GM12878 (cell line): ENCODE measurements at regions not wholly inside any gene's neighbourhood (a gene's known extent, or its start where the extent isn't known, plus 50 kb on each side); places are given as distances from the start of the nearest gene placed in this dataset.
"Not testable (repeated sequence)": the region's sequence is repeated elsewhere in the genome, so short reads cannot be mapped to it uniquely, and the experiment has no call there.

Experiments
- ATAC-seq: fragments of 200-7000 bp; cut with Tn5 transposase; 3 replicates; pipeline ENCODE4 v1.9.1; 2020; ENCODE audit warnings: mild to moderate bottlenecking, moderate library complexity
- BruUV-seq: library from RNA; stranded (reverse); fragments of 400-500 nt; replicated peaks from 2 replicates; lab custom pipeline; 2021; lab: Mats Ljungman, UMichigan
- CTCF ChIA-PET: fragments of 300-600 bp; sonication (Branson Sonifier 250); formaldehyde crosslinking; extraction: SDS; loops from one replicate; lab custom pipeline; 2021; ENCODE audit warnings: inconsistent platforms; lab: Yijun Ruan, JAX
- POLR2A ChIA-PET: fragments of 350-600 bp; formaldehyde crosslinking; extraction: SDS; loops from one replicate; lab custom pipeline; 2021; ENCODE audit warnings: inconsistent platforms; lab: Charles Lee
- RAD21 ChIA-PET: fragments of 300-600 bp; sonication (Branson Sonifier 250); formaldehyde crosslinking; loops from one replicate; lab custom pipeline; 2023; ENCODE audit warnings: antibody characterized with exemption; ENCODE audit not compliant: unreplicated experiment; lab: Charles Lee
- SMC1A ChIA-PET: fragments of 300-600 bp; sonication (Branson Sonifier 250); formaldehyde crosslinking; loops from one replicate; lab custom pipeline; 2023; ENCODE audit not compliant: unreplicated experiment, uncharacterized antibody; lab: Charles Lee
- DNase-seq: peaks from one replicate; pipeline ENCODE4 v3.0.0-alpha.2; 2011; ENCODE audit warnings: low read depth, low spot score
- FAIRE-seq: peaks from 3 replicates; lab custom pipeline; 2011; peaks lifted over from hg19 to GRCh38; lab: Jason Lieb, UNC
- H2AFZ ChIP-seq: 2 replicates; pipeline ENCODE4 v1.6.0; 2011; ENCODE audit warnings: low read depth, low read length, control low read depth; ENCODE audit not compliant: control insufficient read depth
- H3K27ac ChIP-seq: 2 replicates; pipeline ENCODE4 v1.5.1; 2011; ENCODE audit warnings: control low read depth; ENCODE audit not compliant: control insufficient read depth, insufficient read depth
- H3K27me3 ChIP-seq, 2 experiments: replicated peaks in 1 of 2; 2 replicates each; pipeline versions ENCODE4 v1.6.0 to v1.6.1; 2011; ENCODE audit warnings: low read length in 1 of 2; ENCODE audit not compliant: control insufficient read depth in 2 of 2, insufficient read depth in 2 of 2
- H3K36me3 ChIP-seq, 2 experiments: 2 replicates each; pipeline ENCODE4 v1.5.1; 2011; ENCODE audit warnings: low read length in 1 of 2; ENCODE audit not compliant: control insufficient read depth in 2 of 2, insufficient read depth in 2 of 2
- H3K4me1 ChIP-seq: 2 replicates; pipeline ENCODE4 v1.6.1; 2011; ENCODE audit warnings: mild to moderate bottlenecking, low read length, moderate library complexity, mixed read lengths; ENCODE audit not compliant: control insufficient read depth, insufficient read depth
- H3K4me2 ChIP-seq: 2 replicates; pipeline ENCODE4 v1.6.0; 2011; ENCODE audit warnings: control low read depth; ENCODE audit not compliant: control insufficient read depth, insufficient read depth
- H3K4me3 ChIP-seq: fragments of 200-600 bp; sonication (generic); 2 replicates; pipeline ENCODE4 v1.5.1; 2016
- H3K79me2 ChIP-seq: 2 replicates; pipeline ENCODE4 v1.6.0; 2011; ENCODE audit warnings: low read length; ENCODE audit not compliant: control insufficient read depth, insufficient read depth
- H3K9ac ChIP-seq: 2 replicates; pipeline ENCODE4 v1.8.0; 2011; ENCODE audit warnings: low read length, control low read depth, mixed read lengths; ENCODE audit not compliant: control insufficient read depth, insufficient read depth
- H3K9me3 ChIP-seq: replicated peaks from 3 replicates; pipeline ENCODE4 v1.5.1; 2011; ENCODE audit warnings: mild to moderate bottlenecking, low read length; ENCODE audit not compliant: control insufficient read depth, insufficient read depth
- H4K20me1 ChIP-seq: 2 replicates; pipeline ENCODE4 v1.6.0; 2011; ENCODE audit not compliant: control insufficient read depth, insufficient read depth
- ETV6 ChIP-seq, 2 experiments: fragments of 450-650 bp in 1 of 2; IDR thresholded peaks in 1 of 2; conservative IDR thresholded peaks in 1 of 2; 2 replicates each; pipeline ENCODE4 v1.6.1; 2014; ENCODE audit warnings: antibody characterized with exemption in 1 of 2, borderline replicate concordance in 1 of 2, low read depth in 1 of 2, mild to moderate bottlenecking in 1 of 2, moderate library complexity in 1 of 2
- KLF5 ChIP-seq: fragments of 450-650 bp; IDR thresholded peaks from 2 replicates; pipeline ENCODE4 v1.6.1; 2014; ENCODE audit warnings: mild to moderate bottlenecking; ENCODE audit not compliant: partially characterized antibody
- MTA3 ChIP-seq: IDR thresholded peaks from 2 replicates; pipeline ENCODE4 v1.6.1; 2012; ENCODE audit warnings: low read length, inconsistent platforms, borderline replicate concordance
- STAT3 ChIP-seq: IDR thresholded peaks from 2 replicates; pipeline ENCODE4 v1.6.1; 2011; ENCODE audit warnings: low read depth, low read length, improper control_type of control experiment
- WGBS: methylation state at CpG from one replicate; pipeline ENCODE4 v1.1.6; 2016; ENCODE audit warnings: low lambda C conversion rate; ENCODE audit not compliant: insufficient replicate concordance, insufficient coverage; ENCODE audit errors: missing lambda C conversion rate; 5-methylcytosine and 5-hydroxymethylcytosine counted together
- in situ Hi-C: fragments of 300-500 bp; cut with MboI; formaldehyde crosslinking; loops from 9 replicates; pipeline ENCODE4 v1.14.3; 2018; ENCODE audit warnings: mixed read lengths
- intact Hi-C: fragments of 100-400 bp; cut with micrococcal nuclease; formaldehyde crosslinking; loops from one replicate; pipeline ENCODE4 v1.14.2; 2022; ENCODE audit not compliant: unreplicated experiment
- TF ChIP-seq, protein P1 (sequence below): fragments of 450-650 bp; IDR thresholded peaks from 2 replicates; pipeline ENCODE4 v1.6.1; 2018; ENCODE audit warnings: mild to moderate bottlenecking, low read depth, moderate library complexity; ENCODE audit not compliant: partially characterized antibody
- TF ChIP-seq, protein P2 (sequence below): IDR thresholded peaks from 2 replicates; pipeline ENCODE4 v1.6.1; 2011; ENCODE audit warnings: borderline replicate concordance, low read depth, mild to moderate bottlenecking, moderate library complexity, low read length; ENCODE audit not compliant: insufficient read depth, poor library complexity, severe bottlenecking

DNA sequence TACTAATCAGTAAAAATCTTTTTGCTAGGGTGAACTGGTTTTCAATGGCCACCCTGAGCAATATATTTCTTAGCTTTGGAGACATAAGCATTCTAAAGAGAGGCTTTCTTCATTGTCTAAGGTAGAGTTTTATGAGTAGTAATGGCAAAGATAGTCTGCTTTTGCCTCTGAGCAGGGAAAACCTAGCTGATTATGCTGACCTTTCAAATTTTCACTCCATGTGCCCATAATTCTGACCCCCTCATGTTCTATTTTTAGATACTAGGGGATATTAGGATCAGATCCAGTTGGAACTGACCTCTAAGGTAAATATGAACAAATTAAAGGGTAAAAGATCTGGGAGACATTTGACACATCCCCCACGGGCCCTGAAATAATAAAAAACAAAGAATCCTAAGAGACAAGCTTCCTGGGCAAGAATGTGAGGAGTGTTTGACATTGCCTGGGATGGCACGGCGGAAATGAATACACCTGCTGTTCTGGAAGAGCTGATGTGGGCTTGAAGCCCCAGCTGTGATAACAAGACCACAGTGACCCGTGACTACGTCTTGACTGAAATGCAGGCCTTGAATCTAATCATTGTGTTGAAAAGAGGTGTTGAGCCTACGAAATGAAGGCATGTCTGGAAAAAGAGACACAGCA is 392.1 kb upstream of the FRG1 start (continued):
- TF ChIP-seq, protein P1, sequence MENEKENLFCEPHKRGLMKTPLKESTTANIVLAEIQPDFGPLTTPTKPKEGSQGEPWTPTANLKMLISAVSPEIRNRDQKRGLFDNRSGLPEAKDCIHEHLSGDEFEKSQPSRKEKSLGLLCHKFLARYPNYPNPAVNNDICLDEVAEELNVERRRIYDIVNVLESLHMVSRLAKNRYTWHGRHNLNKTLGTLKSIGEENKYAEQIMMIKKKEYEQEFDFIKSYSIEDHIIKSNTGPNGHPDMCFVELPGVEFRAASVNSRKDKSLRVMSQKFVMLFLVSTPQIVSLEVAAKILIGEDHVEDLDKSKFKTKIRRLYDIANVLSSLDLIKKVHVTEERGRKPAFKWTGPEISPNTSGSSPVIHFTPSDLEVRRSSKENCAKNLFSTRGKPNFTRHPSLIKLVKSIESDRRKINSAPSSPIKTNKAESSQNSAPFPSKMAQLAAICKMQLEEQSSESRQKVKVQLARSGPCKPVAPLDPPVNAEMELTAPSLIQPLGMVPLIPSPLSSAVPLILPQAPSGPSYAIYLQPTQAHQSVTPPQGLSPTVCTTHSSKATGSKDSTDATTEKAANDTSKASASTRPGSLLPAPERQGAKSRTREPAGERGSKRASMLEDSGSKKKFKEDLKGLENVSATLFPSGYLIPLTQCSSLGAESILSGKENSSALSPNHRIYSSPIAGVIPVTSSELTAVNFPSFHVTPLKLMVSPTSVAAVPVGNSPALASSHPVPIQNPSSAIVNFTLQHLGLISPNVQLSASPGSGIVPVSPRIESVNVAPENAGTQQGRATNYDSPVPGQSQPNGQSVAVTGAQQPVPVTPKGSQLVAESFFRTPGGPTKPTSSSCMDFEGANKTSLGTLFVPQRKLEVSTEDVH: no peak
- TF ChIP-seq, protein P2, sequence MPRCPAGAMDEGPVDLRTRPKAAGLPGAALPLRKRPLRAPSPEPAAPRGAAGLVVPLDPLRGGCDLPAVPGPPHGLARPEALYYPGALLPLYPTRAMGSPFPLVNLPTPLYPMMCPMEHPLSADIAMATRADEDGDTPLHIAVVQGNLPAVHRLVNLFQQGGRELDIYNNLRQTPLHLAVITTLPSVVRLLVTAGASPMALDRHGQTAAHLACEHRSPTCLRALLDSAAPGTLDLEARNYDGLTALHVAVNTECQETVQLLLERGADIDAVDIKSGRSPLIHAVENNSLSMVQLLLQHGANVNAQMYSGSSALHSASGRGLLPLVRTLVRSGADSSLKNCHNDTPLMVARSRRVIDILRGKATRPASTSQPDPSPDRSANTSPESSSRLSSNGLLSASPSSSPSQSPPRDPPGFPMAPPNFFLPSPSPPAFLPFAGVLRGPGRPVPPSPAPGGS: no peak
- TF ChIP-seq KLF5 (no peak), ETV6 (conservative IDR thresholded peaks at IDR 0.05 in 1 of 2, IDR thresholded peaks at IDR 0.05 in 1 of 2; ENCODE audit: borderline replicate concordance in 1 of 2, low read depth in 1 of 2) (no peak), MTA3 (no peak), STAT3 (no peak)
- TF ChIP-seq, all 136 proteins: peak for 0

DNA sequence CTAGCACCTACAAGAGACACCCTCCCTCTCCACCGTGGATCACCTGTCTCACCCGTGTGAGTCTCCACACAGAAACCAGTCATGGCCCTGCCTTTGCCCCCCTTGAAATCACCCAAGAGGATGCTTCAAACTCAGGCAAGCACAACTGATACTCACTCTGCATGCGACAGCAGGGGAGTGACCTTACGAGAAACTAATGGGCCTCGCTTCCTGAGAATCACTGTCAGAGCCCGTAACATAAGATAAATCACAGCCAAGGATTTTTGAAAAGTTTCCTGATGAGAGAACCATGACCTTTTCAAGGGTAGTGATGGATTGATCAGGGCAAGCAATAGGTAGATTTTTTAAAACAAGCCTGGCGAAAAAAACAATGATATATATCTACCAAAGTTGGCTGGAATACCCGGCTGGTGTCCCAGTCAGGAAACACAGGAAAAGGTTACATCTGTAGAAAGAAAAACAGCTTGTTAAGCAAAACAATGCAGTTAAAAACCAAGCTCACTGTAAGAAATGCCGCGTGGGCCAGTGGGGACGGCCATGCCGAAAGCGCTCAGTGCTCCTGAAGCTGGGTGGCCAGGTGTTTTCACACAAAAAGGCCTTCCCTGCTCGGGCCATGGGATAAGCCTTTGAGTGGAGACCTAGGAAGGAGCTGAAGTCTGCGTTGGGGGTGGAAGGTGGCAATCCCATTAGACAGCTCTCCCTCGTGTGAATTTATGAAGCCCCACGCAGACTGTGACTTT is 388.6 kb upstream of the FRG1 start:
- intact Hi-C loops, FAIRE-seq, H3K27me3 ChIP-seq, H3K4me2 ChIP-seq, H3K9me3 ChIP-seq, H2AFZ ChIP-seq, SMC1A ChIA-PET, CTCF ChIA-PET, ATAC-seq, H3K79me2 ChIP-seq, H3K4me1 ChIP-seq, in situ Hi-C loops, RAD21 ChIA-PET, H4K20me1 ChIP-seq, BruUV-seq, H3K4me3 ChIP-seq, DNase-seq, POLR2A ChIA-PET, H3K27ac ChIP-seq, H3K36me3 ChIP-seq, H3K9ac ChIP-seq: not testable (repeated sequence)
- WGBS: 59% methylated on average over 13 of the region's 17 CpGs

DNA sequence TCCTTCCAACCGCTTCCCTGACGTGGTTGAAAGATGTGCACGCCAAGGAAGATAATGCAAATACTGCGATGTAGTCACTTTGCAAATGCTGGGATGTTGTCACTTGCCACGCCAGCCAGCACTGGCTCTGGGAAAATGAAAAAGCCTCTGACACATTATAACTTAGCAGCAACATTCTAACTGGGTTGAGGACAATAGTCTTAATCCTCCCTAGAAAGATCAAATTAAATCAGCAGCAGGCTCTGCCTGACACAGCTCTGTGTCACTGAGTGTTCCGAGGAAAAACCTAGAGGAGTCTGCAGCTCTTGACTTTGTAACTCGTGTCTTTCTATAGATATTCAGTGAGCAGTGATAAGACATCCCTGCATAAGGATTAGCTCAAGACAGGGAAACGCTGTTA is 380.1 kb upstream of the FRG1 start:
- POLR2A ChIA-PET, BruUV-seq, H3K79me2 ChIP-seq, H3K4me2 ChIP-seq, H2AFZ ChIP-seq, H3K27me3 ChIP-seq, RAD21 ChIA-PET, H3K4me1 ChIP-seq, CTCF ChIA-PET, ATAC-seq, in situ Hi-C loops, intact Hi-C loops, H3K9ac ChIP-seq, H3K27ac ChIP-seq, H3K9me3 ChIP-seq, H4K20me1 ChIP-seq, FAIRE-seq, DNase-seq, H3K36me3 ChIP-seq, SMC1A ChIA-PET, H3K4me3 ChIP-seq: not testable (repeated sequence)
- WGBS: 45% methylated on average over 7 of the region's 8 CpGs
